HG02763 (cell line): ENCODE measurements at regions not wholly inside any gene's neighbourhood (a gene's known extent, or its start where the extent isn't known, plus 50 kb on each side); places are given as distances from the start of the nearest gene placed in this dataset.
"Not testable (repeated sequence)": the region's sequence is repeated elsewhere in the genome, so short reads cannot be mapped to it uniquely, and the experiment has no call there.

Experiments used
- ATAC-seq: cut with Tn5 transposase; IDR thresholded peaks from one replicate; pipeline ENCODE4 v1.9.1; 2021; ENCODE audit warnings: mild to moderate bottlenecking, moderate library complexity; ENCODE audit not compliant: unreplicated experiment

DNA sequence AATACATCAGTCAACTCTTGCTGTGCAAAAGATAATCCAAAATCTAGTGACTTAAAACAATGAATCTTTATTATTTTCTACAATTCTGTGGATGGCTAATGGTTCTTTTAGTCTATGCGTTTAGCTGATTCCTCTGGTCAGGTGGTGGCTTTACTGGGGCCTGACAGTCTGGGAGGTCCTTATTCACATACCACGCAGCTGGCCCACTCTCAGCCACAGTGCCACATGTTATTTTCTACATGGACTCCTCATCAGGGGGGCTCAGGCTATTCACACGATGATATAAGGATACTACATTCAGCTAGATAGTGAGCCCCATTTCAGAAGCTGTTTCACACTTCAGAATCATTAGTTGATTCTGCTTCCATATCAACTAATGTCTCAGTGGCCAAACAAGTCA, 287.5 kb upstream of the MGAT4C start:
- ATAC-seq: no peak

DNA sequence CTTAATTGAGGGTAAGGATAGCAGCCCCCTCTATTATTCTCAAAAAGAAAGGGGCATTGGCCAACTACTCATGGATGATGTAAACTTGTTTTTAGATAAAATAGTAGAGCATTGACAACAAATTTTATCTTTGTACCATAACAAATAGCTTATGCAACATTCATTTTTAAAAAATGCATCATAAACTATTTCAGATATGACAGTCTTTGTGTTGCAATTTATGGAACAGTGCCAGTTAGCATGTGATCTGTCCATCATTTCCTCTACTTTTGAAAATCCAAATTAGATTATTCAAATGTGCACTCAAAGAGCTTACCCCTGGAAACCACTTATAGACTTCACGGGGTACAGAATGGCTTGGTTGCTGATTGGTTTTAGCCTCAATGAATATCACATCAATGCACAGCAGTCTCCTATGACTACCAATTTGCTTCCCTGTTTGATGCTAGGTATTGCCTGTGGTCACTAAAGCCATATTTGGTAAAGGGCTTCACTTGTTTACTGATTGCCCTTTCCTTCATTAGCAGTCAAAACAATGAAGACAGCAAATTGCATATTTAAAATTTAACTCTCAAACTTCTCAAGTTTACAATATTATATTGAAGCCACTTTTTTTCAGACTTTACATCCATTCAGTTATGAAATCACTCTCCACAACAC, 274.9 kb upstream of the MGAT4C start:
- ATAC-seq: no peak

DNA sequence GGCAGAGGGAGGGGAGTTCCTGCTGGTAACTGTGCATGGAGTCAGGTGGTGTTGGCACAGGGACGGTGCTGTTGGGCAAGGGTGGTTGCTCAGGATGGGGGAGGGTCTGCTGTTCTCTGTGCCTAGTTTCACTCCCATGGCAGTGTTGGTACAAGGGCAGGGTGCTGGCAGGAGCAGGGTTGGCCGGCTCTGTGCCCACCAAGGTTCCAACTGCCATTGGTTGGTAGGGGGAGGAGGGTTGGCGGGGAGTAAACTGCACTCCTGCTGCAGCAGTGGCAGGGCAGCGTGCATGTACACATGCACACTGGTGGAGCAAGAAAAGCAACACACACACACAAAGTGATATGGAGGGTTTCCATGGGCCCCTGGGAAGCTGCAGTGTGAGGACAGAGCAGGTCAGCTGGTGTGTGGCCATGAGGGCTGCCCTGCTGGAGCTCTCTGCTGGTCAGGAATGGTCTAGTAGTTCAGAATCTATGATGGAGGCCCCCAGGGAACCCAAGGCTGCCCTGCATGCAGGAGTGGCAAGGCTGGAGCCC, 269.9 kb upstream of the MGAT4C start:
- ATAC-seq: no peak

DNA sequence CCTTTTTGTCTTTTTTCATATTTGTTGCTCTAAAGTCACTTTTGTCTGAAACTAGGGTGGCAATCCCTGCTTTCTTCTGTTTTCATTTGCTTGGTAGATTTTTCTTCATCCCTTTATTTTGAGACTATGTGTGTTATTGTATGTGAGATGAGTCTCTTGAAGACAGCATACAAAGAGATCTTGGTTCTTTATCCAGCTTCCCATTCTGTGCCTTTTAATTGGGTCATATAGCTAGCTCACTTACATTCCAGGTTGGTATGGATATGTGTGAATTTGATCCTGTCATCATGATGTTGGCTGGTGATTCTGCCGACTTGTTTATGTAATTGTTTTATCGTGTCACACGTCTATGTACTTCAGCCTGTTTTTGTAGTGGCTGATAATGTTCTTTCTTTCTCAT, 267.7 kb upstream of the MGAT4C start:
- no peak for ATAC-seq

DNA sequence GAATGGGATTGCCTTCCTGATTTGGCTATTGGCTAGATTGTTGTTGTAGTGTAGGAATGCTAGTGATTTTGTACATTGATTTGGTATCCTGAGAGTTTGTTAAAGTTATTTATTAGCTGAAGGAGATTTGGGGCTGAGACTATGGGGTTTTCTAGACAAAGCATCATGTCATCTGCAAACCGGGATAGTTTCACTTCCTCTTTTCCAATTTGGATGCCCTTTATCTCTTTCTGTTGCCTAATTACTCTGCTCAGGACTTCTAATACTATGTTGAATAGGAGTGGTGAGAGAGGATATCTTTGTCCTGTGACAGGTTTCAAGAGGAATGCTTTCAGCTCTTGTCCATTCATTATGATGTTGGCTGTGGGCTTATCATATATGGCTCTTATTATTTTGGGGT, 265.7 kb upstream of the MGAT4C start:
- ATAC-seq: no peak

DNA sequence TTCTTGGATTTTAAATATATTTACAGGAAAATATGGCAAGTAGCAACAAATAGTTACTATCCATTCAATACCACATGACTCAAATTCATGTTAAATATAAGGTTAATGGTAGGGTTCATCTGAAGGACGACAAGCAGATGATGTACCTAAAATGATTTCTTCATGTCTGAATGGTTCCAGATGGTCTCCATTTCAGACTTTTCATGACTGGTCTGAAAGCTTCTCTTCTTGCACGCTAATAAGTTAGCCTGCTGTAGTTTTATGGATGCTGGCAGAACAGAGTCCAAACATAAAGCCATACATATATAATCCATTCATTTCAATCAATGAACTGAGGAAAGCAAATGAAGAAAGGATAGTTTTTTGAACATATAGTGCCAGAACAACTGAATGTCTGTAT, 257.0 kb upstream of the MGAT4C start:
- ATAC-seq: no peak

DNA sequence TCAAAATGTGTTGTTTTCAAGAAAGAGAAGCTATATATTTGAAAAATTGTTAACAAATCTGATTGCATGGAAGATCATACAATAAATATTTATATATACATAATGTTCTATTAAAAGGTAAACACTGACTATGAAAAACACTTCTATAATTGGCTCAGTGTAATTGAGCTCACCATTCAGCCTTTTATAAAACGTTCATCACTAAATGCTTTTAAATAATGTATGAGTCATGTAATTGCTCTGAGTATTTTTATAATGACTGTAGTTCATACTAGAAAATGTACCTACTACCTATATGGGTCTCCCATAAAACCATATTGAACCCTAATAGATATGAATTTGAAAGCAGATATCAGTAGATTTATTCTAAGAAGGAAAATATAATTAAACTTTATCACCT, 240.4 kb upstream of the MGAT4C start:
- ATAC-seq: no peak

DNA sequence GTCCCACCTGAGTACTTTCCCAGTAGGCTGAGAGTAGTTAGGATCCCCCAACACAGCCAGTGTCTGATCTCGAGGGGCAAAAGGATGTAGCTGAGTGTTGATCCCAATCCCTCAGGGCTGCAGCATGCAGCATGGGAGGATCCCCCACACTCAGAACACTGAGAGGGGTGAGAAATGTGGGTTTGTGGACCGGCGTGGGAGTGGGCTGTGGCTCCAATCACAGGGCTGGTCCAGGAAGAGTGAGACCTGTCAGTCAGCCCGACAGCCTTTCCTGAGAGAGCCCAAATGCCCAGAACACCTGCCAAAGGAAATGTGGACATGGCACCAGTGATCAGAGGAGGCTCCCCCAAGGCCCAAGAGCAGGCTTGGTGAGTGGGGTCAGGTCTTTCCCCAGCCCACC, 228.3 kb upstream of the MGAT4C start:
- ATAC-seq: no peak

DNA sequence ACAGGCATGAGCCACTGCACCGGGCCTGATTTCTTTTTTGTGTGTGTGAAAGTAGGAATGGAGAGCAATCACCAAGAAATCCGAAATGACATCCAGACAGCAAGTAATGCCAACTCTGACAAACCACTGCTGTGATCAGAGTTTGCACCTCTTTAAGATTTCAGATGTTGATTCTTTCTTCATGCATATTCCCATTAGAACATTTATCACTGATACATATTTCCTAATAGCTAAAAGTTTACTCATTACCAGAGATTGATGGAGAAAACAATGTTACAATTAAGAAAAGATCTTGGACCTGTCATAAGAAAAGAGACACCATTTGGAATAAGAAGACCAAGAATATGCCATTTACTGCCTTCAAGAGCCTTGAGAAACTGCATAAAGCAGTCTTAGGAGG, 217.0 kb upstream of the MGAT4C start:
- no peak for ATAC-seq

DNA sequence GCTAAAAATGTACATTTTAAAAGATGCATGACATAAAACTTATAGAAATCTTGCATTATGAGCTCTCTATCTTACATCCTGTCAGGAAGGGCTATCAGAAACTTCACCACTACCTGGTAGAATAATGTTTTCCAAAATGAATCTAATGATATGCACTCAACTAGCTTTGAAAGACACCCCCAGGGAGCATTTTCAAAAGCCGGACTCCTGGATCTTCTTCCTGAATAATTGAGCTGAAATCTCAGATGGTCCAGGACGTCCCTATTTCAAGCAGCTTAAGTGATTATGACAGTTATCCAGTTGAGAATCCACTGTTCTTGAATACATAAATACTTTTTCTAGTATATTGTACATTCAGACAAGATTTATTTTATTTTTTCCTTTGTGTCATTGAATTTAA, 200.6 kb upstream of the MGAT4C start:
- no peak for ATAC-seq

DNA sequence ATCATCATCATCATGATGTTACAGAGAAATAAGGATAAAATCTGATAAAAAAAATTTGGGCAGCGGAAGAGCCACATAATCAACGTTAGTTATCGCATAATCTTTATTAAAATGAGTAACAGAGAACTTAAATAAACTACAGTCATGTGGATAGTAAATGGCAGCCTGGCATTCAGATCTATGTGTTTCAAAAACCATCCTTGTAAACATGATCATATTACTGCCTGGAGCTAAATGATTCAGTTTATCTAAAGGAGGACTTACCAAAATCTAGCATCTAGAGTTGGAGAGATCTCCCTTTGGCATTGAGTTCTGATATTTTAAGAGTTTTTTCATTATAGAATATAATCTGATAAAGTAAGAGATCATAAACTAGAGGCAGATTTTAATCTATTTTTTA, 200.1 kb upstream of the MGAT4C start:
- ATAC-seq: no peak

DNA sequence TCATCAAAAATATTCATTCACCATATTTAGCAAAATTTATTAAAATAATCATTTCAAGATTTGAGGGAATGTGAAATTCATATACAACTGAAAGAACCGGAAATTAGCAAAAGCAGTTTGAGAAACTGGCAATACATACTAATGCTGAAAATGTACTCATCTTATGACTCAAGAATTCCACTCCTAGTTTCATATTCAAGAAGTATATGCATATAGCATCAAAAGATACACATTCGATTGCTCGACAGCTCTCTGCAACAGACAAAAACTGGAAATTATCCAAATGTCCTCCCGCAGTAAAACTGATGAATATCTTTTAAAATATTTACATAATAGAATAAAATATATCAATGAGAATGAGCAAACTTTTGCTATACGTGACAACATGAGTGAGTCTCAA, 189.2 kb upstream of the MGAT4C start:
- ATAC-seq: no peak

DNA sequence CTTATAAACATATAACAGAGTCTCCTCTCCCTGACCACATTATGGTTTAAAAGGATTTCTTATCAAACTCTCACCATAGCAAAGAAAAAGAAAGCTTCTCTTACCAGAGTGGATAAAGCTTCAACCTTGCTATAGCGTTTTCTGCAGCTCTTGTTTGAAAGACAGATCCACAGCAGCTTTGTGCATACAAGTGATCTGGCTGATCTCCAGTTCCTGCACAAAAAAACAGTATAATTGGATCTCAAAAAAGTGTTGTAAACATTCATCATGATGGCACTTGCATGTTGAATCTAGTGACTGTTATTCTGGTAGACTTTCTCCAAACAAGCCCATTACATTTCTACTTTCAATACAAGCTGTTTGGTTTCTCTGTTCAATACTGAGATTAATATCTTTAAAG, 178.9 kb upstream of the MGAT4C start:
- ATAC-seq: no peak

DNA sequence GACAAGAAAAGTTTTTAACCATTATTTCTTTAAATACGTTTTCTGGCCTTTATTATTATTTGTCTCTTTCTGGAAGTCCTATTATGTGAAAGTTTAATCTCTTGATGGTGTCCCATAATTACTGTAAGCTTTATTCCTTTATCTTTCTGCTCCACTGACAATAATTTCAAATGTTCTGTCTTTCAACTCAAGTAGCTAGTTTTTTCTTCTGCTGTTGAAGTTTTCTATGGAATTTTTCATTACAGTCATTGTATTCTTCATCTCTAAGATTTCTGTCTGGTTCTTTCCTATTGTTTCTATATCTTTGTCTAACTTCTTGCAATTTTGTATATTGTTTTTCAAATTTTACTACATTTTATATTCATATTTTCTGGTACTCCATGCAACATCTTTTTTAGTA, 173.6 kb upstream of the MGAT4C start:
- ATAC-seq: no peak

DNA sequence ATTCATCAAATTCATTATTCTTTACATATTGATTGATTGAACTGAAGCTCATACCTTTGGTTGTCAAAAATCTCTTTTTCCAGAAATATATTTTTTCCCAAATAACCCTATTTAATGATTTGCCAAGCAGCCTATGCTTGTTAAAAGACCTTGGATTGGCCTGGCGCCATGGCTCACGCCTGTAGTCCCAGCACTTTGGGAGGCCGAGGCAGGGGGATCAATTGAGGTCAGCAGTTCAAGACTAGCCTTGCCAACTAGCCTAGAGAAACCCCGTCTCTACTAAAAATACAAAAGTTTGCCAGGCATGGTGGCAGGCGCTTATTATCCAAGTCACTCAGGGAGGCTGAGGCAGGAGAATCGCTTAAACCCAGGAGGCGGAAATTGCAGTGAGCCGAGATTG, 165.1 kb upstream of the MGAT4C start:
- ATAC-seq: no peak

DNA sequence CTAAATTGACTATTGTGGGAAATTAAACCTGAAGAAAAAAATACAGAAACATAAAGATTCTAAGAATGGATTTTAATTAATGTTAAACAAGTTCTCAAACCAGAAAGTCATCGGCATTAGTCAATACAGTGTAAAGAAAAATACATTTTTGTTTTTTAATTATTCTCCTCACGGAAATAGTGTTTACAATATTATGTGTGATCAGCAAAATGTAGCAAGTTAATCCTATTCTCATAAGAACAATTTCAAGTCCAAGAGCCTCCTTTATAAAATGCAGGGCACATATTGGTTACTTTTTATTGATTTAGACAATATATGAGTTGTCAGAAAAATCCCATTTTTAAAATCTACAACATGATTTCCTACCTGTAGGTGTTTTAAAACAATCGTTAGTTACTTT, 158.0 kb upstream of the MGAT4C start:
- no peak for ATAC-seq

DNA sequence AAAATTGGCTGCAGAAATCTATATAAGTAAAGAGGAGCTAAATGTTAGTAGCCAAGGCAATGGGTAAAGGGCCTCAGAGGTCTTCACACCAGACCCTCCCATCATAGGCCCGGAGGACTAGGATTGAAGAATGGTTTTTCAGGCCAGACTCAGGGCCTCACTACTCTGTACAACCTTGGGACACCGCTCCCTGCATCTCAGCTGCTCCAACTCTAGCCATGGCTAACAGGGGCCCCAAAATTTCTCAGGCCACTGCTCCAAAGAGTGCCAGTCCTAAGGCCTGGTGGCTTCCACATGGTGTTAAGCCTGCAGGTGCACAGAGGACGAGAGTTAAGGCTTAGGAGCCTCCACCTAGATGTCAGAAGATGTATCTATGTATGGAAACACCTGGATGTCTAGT, 155.5 kb upstream of the MGAT4C start:
- ATAC-seq: no peak

DNA sequence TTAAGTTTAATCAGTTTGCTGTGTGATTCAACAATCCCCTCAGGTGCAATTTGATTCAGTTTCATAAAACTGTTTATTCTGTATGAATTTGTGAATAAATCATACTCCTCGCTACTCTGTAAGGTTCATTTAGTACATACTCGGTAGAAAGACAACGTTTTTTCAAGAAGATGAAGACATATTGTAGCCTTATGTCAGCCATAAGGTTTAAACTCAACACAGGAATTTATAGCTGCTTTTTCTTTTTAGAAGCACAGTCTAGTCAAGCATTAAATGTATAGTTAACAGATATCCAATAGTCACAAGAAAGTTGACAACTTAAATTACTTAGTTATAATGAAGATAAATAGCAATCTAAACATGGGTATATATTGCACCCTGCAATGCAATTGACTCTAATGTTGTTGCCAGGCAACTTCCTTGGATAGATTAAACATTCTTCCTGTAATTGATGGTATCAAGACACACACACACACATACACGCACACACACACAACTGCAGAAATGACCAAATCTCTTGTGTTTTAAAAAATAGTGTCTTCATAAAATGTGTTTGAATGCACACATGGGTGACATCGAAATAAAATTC, 151.5 kb upstream of the MGAT4C start:
- ATAC-seq: no peak

DNA sequence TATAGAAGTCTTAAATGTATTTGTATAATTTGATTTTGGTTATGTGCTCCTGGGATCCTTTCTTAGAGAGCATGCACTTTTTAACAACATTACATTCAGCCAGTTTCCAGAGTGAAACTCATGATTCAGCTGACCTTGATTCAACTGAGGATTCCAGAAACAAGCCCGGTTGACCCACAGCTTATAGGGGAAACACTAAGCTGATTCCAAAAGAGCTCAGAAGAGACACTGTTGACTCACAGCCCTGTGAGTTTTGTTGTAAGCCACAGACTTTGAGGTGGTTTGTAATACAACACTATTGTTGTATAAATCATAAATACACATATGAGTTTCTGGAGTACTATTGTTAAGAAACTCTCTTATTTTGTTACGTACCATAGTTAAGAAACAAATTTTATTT, 133.8 kb upstream of the MGAT4C start:
- ATAC-seq: no peak

DNA sequence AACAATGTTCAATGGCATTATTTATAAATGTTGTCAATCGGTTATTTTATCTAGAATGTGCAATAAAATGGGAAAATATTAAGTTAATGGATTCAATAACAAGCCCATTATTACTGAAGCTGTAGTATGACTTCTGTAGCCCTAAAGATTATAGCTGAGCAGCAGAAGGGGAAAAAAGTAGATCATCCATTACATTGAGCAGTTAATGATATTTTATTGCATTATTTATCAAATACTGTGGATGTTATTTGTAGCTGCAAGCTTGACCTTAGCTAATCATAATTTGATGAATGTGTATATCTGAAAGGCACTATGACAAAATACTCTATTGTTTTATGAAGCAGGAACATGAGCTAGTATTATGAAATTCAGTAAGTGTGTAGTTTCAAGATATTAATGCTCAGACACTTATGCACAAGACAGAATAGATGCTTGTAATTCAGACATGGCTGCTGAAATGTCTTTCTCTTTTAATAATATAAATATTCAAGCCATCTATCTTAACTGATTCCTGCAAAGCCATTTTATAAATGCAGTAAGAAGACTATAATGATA, 131.5 kb upstream of the MGAT4C start:
- ATAC-seq: no peak

DNA sequence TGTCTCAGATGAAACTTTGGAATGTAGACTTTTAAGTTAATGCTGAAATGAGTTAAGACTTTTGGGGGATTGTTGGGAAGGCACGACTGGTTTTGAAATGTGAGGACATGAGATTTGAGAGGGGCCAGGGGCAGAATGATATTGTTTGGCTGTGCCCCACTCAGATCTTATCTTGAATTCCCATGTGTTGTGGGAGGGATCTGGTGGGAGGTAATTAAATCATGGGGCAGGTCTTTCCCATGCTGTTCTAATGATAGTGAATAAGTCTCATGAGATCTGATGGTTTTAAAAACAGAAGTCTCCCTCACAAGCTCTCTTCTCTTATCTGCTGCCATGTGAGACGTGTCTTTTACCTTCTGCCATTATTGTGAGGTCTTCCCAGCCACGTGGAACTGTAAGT, 127.6 kb upstream of the MGAT4C start:
- ATAC-seq: not testable (repeated sequence)

DNA sequence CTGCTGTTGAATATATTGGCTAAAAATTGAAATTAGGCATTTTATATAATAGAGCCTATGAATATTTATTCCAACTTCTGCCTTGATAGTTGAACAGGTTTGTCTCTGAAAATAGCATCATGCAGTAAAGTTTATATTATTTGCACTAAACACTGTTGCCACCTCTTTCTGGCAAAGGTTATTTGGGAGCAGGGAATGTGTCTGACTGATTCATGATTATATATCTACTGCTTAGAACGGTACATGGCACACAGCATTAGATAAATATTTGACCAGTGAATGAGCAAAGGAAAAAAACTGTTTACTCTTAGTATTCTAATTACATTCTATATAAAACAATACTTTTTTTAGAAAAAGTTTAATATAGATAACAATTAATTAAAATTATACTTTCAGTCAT, 123.1 kb upstream of the MGAT4C start:
- ATAC-seq: no peak

DNA sequence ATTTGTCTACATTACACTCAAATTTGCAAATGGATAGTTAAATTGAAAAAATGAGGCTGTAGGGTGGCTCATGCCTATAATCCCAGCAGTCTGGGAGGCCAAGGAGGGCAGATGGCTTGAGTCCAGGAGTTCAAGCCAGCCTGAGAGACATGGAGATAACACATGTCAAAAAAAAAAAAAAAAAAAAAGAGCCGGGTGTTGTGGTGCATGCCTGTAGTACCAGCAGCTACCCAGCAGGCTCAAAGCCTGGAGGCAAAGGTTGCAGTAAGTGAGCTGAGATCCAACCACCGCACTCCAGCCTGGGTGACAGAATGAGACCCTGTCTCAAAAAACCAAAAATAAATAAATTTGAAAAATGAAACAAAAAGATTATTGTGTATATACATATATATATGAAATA, 119.9 kb upstream of the MGAT4C start:
- ATAC-seq: no peak
